MM.1S (cell line): ENCODE measurements at regions not wholly inside any gene's neighbourhood (a gene's known extent, or its start where the extent isn't known, plus 50 kb on each side); places are given as distances from the start of the nearest gene placed in this dataset.

Experiments used
- DNase-seq: peaks from one replicate; pipeline ENCODE4 v3.0.0-alpha.2; 2015
- H2AFZ ChIP-seq: fragments of 300-600 bp; sonication (generic); 2 replicates; pipeline ENCODE4 v1.6.0; 2016; ENCODE audit warnings: antibody characterized with exemption, low read length
- H3F3A ChIP-seq: fragments of 300-600 bp; sonication (generic); 2 replicates; pipeline ENCODE4 v1.6.1; 2016; ENCODE audit warnings: mild to moderate bottlenecking, antibody characterized with exemption, low read length, moderate library complexity, mixed read lengths; ENCODE audit not compliant: insufficient read depth
- H3K27ac ChIP-seq: fragments of 300-600 bp; sonication (generic); 2 replicates; pipeline ENCODE4 v1.5.1; 2016; ENCODE audit warnings: mild to moderate bottlenecking, low read length
- H3K27me3 ChIP-seq: fragments of 300-600 bp; sonication (generic); replicated peaks from 2 replicates; pipeline ENCODE4 v1.6.0; 2016; ENCODE audit warnings: low read length; ENCODE audit not compliant: insufficient read depth
- H3K36me3 ChIP-seq: fragments of 300-600 bp; sonication (generic); replicated peaks from 2 replicates; pipeline ENCODE4 v1.6.1; 2016; ENCODE audit warnings: mild to moderate bottlenecking, low read length, mixed read lengths; ENCODE audit not compliant: insufficient read depth
- H3K4me1 ChIP-seq: fragments of 300-600 bp; sonication (generic); 2 replicates; pipeline ENCODE4 v1.6.1; 2016; ENCODE audit warnings: low read length, mixed read lengths
- H3K4me2 ChIP-seq: fragments of 300-600 bp; sonication (generic); 2 replicates; pipeline ENCODE4 v1.6.0; 2016; ENCODE audit warnings: low read depth, low read length
- H3K4me3 ChIP-seq: fragments of 300-600 bp; sonication (generic); 2 replicates; pipeline ENCODE4 v1.5.1; 2016; ENCODE audit warnings: low read length, mixed read lengths
- H3K79me2 ChIP-seq: fragments of 300-600 bp; sonication (generic); 2 replicates; pipeline ENCODE4 v1.6.1; 2016; ENCODE audit warnings: mixed run types, low read length, mixed read lengths
- H3K9ac ChIP-seq: fragments of 300-600 bp; sonication (generic); 2 replicates; pipeline ENCODE4 v1.6.1; 2016; ENCODE audit warnings: low read length, mixed read lengths
- H3K9me2 ChIP-seq: fragments of 300-600 bp; sonication (generic); replicated peaks from 2 replicates; pipeline ENCODE4 v1.6.1; 2016; ENCODE audit warnings: mild to moderate bottlenecking, low read length, mixed read lengths; ENCODE audit not compliant: insufficient read depth
- H3K9me3 ChIP-seq: fragments of 300-600 bp; sonication (generic); replicated peaks from 2 replicates; pipeline ENCODE4 v1.6.1; 2016; ENCODE audit warnings: mild to moderate bottlenecking, low read length, mixed read lengths; ENCODE audit not compliant: insufficient read depth
- H4K20me1 ChIP-seq: fragments of 300-600 bp; sonication (generic); 2 replicates; pipeline ENCODE4 v1.6.1; 2016; ENCODE audit warnings: mild to moderate bottlenecking, low read length, moderate library complexity, mixed read lengths; ENCODE audit not compliant: insufficient read depth
- EZH2 ChIP-seq: fragments of 300-600 bp; sonication (generic); optimal IDR thresholded peaks from 2 replicates; pipeline ENCODE3; 2017; ENCODE audit warnings: low read depth, mild to moderate bottlenecking, antibody characterized with exemption, low read length, mixed read lengths
- EZH2phosphoT487 ChIP-seq: fragments of 300-600 bp; sonication (generic); IDR thresholded peaks from 2 replicates; pipeline ENCODE4 v1.6.1; 2018; ENCODE audit warnings: antibody characterized with exemption, low read length
- TF ChIP-seq, protein P1 (sequence below): fragments of 300-600 bp; sonication (generic); IDR thresholded peaks from 2 replicates; pipeline ENCODE4 v1.5.1; 2016; ENCODE audit warnings: antibody characterized with exemption, low read length, mixed read lengths

GRCh38 chr14:29148221-29148620 lies 381.6 kb downstream of the FOXG1 start:
- Histone ChIP-seq H3F3A (no peaks in the 10 kb centered on the region), H3K4me1 (no peaks in the 10 kb centered on the region), H3K9me3 (no peaks in the 10 kb centered on the region), H3K9ac (no peak overlapping the region), H2AFZ (no peak overlapping the region), H3K4me2 (no peak overlapping the region), H3K27ac (no peak overlapping the region), H3K27me3 (no peaks in the 10 kb centered on the region), H4K20me1 (no peaks in the 10 kb centered on the region), H3K9me2 (no peaks in the 10 kb centered on the region), H3K79me2 (no peaks in the 10 kb centered on the region), H3K36me3 (no peaks in the 10 kb centered on the region), H3K4me3 (no peak overlapping the region)
- no peak for DNase-seq
- TF ChIP-seq, protein P1, sequence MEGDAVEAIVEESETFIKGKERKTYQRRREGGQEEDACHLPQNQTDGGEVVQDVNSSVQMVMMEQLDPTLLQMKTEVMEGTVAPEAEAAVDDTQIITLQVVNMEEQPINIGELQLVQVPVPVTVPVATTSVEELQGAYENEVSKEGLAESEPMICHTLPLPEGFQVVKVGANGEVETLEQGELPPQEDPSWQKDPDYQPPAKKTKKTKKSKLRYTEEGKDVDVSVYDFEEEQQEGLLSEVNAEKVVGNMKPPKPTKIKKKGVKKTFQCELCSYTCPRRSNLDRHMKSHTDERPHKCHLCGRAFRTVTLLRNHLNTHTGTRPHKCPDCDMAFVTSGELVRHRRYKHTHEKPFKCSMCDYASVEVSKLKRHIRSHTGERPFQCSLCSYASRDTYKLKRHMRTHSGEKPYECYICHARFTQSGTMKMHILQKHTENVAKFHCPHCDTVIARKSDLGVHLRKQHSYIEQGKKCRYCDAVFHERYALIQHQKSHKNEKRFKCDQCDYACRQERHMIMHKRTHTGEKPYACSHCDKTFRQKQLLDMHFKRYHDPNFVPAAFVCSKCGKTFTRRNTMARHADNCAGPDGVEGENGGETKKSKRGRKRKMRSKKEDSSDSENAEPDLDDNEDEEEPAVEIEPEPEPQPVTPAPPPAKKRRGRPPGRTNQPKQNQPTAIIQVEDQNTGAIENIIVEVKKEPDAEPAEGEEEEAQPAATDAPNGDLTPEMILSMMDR: no peak
- TF ChIP-seq EZH2phosphoT487 (no peak), EZH2 (no peak)

DNA sequence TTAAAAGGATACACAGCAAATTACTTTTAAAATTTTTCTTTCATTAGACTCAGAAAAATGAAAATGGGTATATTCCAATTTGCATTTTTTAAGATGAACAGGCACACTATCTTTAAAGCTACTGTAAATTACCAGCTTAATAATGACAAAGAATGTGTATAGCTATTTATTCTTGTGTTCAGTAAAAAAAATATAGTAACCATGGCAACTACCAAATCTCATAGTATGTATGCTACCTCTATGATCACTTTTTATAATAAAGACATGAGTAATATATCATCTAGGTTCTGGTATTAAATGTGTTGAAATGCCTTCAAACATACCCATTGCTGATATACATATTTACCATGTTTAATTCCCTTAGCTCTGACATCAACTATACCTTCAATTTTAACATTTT lies 383.2 kb downstream of the FOXG1 start:
- Histone ChIP-seq H2AFZ (no peak overlapping the region), H3K4me3 (no peak overlapping the region), H3F3A (no peaks in the 10 kb centered on the region), H3K36me3 (no peaks in the 10 kb centered on the region), H3K4me1 (no peaks in the 10 kb centered on the region), H3K4me2 (no peak overlapping the region), H3K27ac (no peak overlapping the region), H3K79me2 (no peaks in the 10 kb centered on the region), H3K27me3 (no peaks in the 10 kb centered on the region), H4K20me1 (no peaks in the 10 kb centered on the region), H3K9ac (no peak overlapping the region), H3K9me3 (no peaks in the 10 kb centered on the region), H3K9me2 (no peaks in the 10 kb centered on the region)
- TF ChIP-seq, protein P1: no peak
- no peak for TF ChIP-seq EZH2
- no peak for TF ChIP-seq EZH2phosphoT487
- no peak for DNase-seq

- no peak for DNase-seq
- H3F3A ChIP-seq: no peaks in the 10 kb centered on the region
- H4K20me1 ChIP-seq: no peaks in the 10 kb centered on the region
- H3K27me3 ChIP-seq: no peaks in the 10 kb centered on the region
- H3K36me3 ChIP-seq: no peaks in the 10 kb centered on the region
- H3K4me3 ChIP-seq: no peak overlapping the region
- no peak overlapping the region for H3K9ac ChIP-seq
- no peaks in the 10 kb centered on the region for H3K79me2 ChIP-seq
- no peak overlapping the region for H3K4me2 ChIP-seq
- TF ChIP-seq, protein P1: no peak
- TF ChIP-seq EZH2phosphoT487 (no peak), EZH2 (no peak)
- H3K27ac ChIP-seq: no peak overlapping the region
- H3K4me1 ChIP-seq: no peaks in the 10 kb centered on the region
- no peak overlapping the region for H2AFZ ChIP-seq
- H3K9me3 ChIP-seq: no peaks in the 10 kb centered on the region
- no peaks in the 10 kb centered on the region for H3K9me2 ChIP-seq
Observed at GRCh38 chr14:29150659-29151058, 384.1 kb downstream of the FOXG1 start.

DNA sequence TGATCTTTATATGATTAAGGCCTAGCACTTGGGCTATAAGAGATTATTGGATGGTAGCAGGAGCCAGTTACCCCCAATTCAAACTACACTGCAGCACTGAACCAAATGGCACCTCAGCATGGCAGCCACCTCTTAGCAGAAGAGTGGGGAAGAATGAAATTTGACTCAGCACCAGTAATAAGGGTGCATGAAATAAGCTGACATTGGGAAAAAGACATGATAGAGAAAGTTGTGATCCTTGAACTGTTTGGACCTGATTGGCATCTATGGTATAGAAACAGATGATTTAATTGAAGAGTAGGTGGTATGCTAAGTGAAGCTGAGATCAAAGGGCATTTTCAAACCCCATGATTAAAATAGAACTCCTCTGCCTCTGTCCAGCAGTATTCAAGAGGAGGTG lies 389.5 kb downstream of the FOXG1 start:
- Histone ChIP-seq H3K4me1 (peaks cover 9% of the 10 kb centered on the region; the same call in 1 of the 2 replicates), H3K27ac (no peak overlapping the region), H3K4me2 (no peak overlapping the region), H3K79me2 (no peaks in the 10 kb centered on the region), H3K36me3 (no peaks in the 10 kb centered on the region), H3K9ac (no peak overlapping the region), H3K9me2 (no peaks in the 10 kb centered on the region), H2AFZ (no peak overlapping the region), H3K4me3 (no peak overlapping the region), H3F3A (no peaks in the 10 kb centered on the region), H3K27me3 (no peaks in the 10 kb centered on the region), H3K9me3 (no peaks in the 10 kb centered on the region), H4K20me1 (no peaks in the 10 kb centered on the region)
- no peak for DNase-seq
- no peak for TF ChIP-seq EZH2phosphoT487
- TF ChIP-seq EZH2: no peak
- TF ChIP-seq, protein P1: no peak
